HCT116 (cell line): ENCODE measurements at regions not wholly inside any gene's neighbourhood (a gene's known extent, or its start where the extent isn't known, plus 50 kb on each side); places are given as distances from the start of the nearest gene placed in this dataset.

ENCODE experiments used
- ATAC-seq: fragments of 200-7000 bp; cut with Tn5 transposase; 2 replicates; pipeline ENCODE4 v1.9.1; 2020; ENCODE audit warnings: mild to moderate bottlenecking, moderate library complexity
- BruUV-seq: library from RNA; stranded (reverse); fragments of 400-500 nt; replicated peaks from 2 replicates; lab custom pipeline; 2021; lab: Mats Ljungman, UMichigan
- CTCF ChIA-PET: fragments of 300-600 bp; sonication (Branson Sonifier 250); formaldehyde crosslinking; loops from one replicate; lab custom pipeline; 2021; ENCODE audit warnings: antibody characterized with exemption; lab: Charles Lee
- POLR2A ChIA-PET: fragments of 300-600, 350-600 bp; sonication (Branson Sonifier 250); formaldehyde crosslinking; loops from one replicate; lab custom pipeline; 2021; ENCODE audit warnings: antibody characterized with exemption; lab: Charles Lee
- RAD21 ChIA-PET, 2 experiments: fragments of 300-600 bp; sonication (Branson Sonifier 250); formaldehyde crosslinking; loops; one replicate each; lab custom pipeline; 2023; ENCODE audit warnings: low total read pairs in 2 of 2; ENCODE audit not compliant: uncharacterized antibody in 2 of 2, unreplicated experiment in 2 of 2, low non-redundant PET in 1 of 2; lab: Charles Lee
- DNase-seq: peaks from one replicate; pipeline ENCODE4 v3.0.0-alpha.2; 2010; ENCODE audit warnings: low read depth, low spot score
- H2AFZ ChIP-seq: fragments of 200-600 bp; shearing (Covaris generic), sonication (generic); 2 replicates; pipeline ENCODE4 v1.6.1; 2017; ENCODE audit warnings: low read depth, mixed run types, mixed read lengths, antibody characterized with exemption, low read length; ENCODE audit not compliant: poor library complexity, severe bottlenecking
- H3K27ac ChIP-seq: 2 replicates; pipeline ENCODE4 v1.5.1; 2012; ENCODE audit warnings: low read depth, low read length
- H3K27me3 ChIP-seq: fragments of 200-600 bp; sonication (generic); 2 replicates; pipeline ENCODE4 v1.6.1; 2016; ENCODE audit warnings: mixed run types, low read length, mixed read lengths; ENCODE audit not compliant: insufficient read depth
- H3K36me3 ChIP-seq, 2 experiments: fragments of 200-500 bp in 1 of 2; fragments of 200-600 bp in 1 of 2; sonication (Bioruptor generic) in 1 of 2; sonication (generic) in 1 of 2; 2 replicates each; pipeline versions ENCODE4 v1.5.1 to v1.6.1; 2014 to 2016; ENCODE audit warnings: low read length in 2 of 2, inconsistent platforms in 1 of 2, mixed read lengths in 1 of 2, mixed run types in 1 of 2; ENCODE audit not compliant: insufficient read depth in 2 of 2, control insufficient read depth in 1 of 2
- H3K4me1 ChIP-seq, 2 experiments: fragments of 200-600 bp in 1 of 2; sonication (generic) in 1 of 2; 2 replicates each; pipeline versions ENCODE4 v1.5.1 to v1.6.1; 2012 to 2017; ENCODE audit warnings: low read length in 2 of 2, inconsistent platforms in 1 of 2, mild to moderate bottlenecking in 1 of 2, mixed read lengths in 1 of 2, mixed run types in 1 of 2, moderate library complexity in 1 of 2; ENCODE audit not compliant: insufficient read depth in 2 of 2, control insufficient read depth in 1 of 2
- H3K4me2 ChIP-seq: fragments of 200-600 bp; sonication (generic); 2 replicates; pipeline ENCODE4 v1.6.1; 2017; ENCODE audit warnings: mixed run types, low read length, mixed read lengths
- H3K4me3 ChIP-seq, 2 experiments: fragments of 200-600 bp in 1 of 2; sonication (generic) in 1 of 2; replicated peaks in 1 of 2; 2 replicates each; pipeline ENCODE4 v1.5.1; 2011 to 2016; ENCODE audit warnings: low read length in 2 of 2, control low read depth in 1 of 2, low read depth in 1 of 2, mild to moderate bottlenecking in 1 of 2, mixed read lengths in 1 of 2, mixed run types in 1 of 2
- H3K79me2 ChIP-seq: fragments of 200-600 bp; sonication (generic); 2 replicates; pipeline ENCODE4 v1.6.1; 2017; ENCODE audit warnings: mild to moderate bottlenecking, mixed run types, low read length, moderate library complexity, mixed read lengths; ENCODE audit not compliant: insufficient read depth
- H3K9ac ChIP-seq: fragments of 200-600 bp; sonication (generic); 2 replicates; pipeline ENCODE4 v1.6.1; 2016; ENCODE audit warnings: low read length, mixed read lengths
- H3K9me2 ChIP-seq: fragments of 200-600 bp; sonication (generic), shearing (Covaris generic); 2 replicates; pipeline ENCODE4 v1.6.1; 2017; ENCODE audit warnings: mixed run types, mild to moderate bottlenecking, moderate library complexity; ENCODE audit not compliant: insufficient read depth
- H3K9me3 ChIP-seq, 2 experiments: fragments of 200-500 bp in 1 of 2; fragments of 200-600 bp in 1 of 2; sonication (Bioruptor generic) in 1 of 2; sonication (generic) in 1 of 2; 2 replicates each; pipeline ENCODE4 v1.6.1; 2014 to 2017; ENCODE audit warnings: low read length in 2 of 2, mixed read lengths in 2 of 2, inconsistent platforms in 1 of 2, low read depth in 1 of 2, mild to moderate bottlenecking in 1 of 2, mixed run types in 1 of 2, moderate library complexity in 1 of 2; ENCODE audit not compliant: control insufficient read depth in 1 of 2, insufficient read depth in 1 of 2
- H4K20me1 ChIP-seq: fragments of 200-600 bp; sonication (generic), shearing (Covaris generic); 2 replicates; pipeline ENCODE4 v1.6.1; 2017; ENCODE audit warnings: mixed run types, mild to moderate bottlenecking, moderate library complexity; ENCODE audit not compliant: insufficient read depth
- CEBPB ChIP-seq: IDR thresholded peaks from 2 replicates; pipeline ENCODE4 v1.6.1; 2012; ENCODE audit warnings: low read depth
- CTCF ChIP-seq, 3 experiments: fragments of 200-600 bp in 1 of 3; sonication (generic) in 1 of 3; IDR thresholded peaks in 2 of 3; conservative IDR thresholded peaks in 1 of 3; 2 replicates each; pipeline ENCODE4 v1.5.1; 2012 to 2017; ENCODE audit warnings: low read depth in 2 of 3, low read length in 2 of 3, antibody characterized with exemption in 1 of 3, borderline replicate concordance in 1 of 3, control low read depth in 1 of 3, mild to moderate bottlenecking in 1 of 3, mixed read lengths in 1 of 3, mixed run types in 1 of 3, moderate library complexity in 1 of 3; ENCODE audit not compliant: insufficient read depth in 1 of 3
- EGR1 ChIP-seq: IDR thresholded peaks from 2 replicates; pipeline ENCODE4 v1.6.1; 2012; ENCODE audit warnings: low read depth
- ELF1 ChIP-seq: IDR thresholded peaks from 2 replicates; pipeline ENCODE4 v1.6.1; 2012; ENCODE audit warnings: low read depth, borderline replicate concordance
- FOSL1 ChIP-seq: IDR thresholded peaks from 2 replicates; pipeline ENCODE4 v1.6.1; 2012; ENCODE audit warnings: low read depth
- JUND ChIP-seq: IDR thresholded peaks from 2 replicates; pipeline ENCODE4 v1.6.1; 2012
- MAX ChIP-seq: IDR thresholded peaks from 2 replicates; pipeline ENCODE4 v1.6.1; 2012
- POLR2A ChIP-seq: IDR thresholded peaks from 2 replicates; pipeline ENCODE4 v1.7.0; 2011; ENCODE audit warnings: borderline replicate concordance; ENCODE audit not compliant: insufficient read depth, insufficient read length; ENCODE audit errors: extremely low read depth
- TCF7L2 ChIP-seq: IDR thresholded peaks from 2 replicates; pipeline ENCODE4 v1.7.0; 2011; ENCODE audit warnings: borderline replicate concordance, inconsistent platforms; ENCODE audit not compliant: insufficient read depth, insufficient read length; ENCODE audit errors: extremely low read depth
- YY1 ChIP-seq: IDR thresholded peaks from 2 replicates; pipeline ENCODE4 v1.6.1; 2011; ENCODE audit warnings: low read length, low read depth, moderate library complexity, mild to moderate bottlenecking; ENCODE audit not compliant: insufficient replicate concordance; ENCODE audit errors: extremely low read depth
- ZFX ChIP-seq: fragments of 450-650 bp; IDR thresholded peaks from 2 replicates; pipeline ENCODE4 v1.6.1; 2017
- ZNF274 ChIP-seq: fragments of 200-500 bp; sonication (Bioruptor generic); IDR thresholded peaks from 2 replicates; pipeline ENCODE4 v1.6.1; 2014; ENCODE audit warnings: mild to moderate bottlenecking, low read depth, low read length, inconsistent platforms
- intact Hi-C: fragments of 100-400 bp; cut with micrococcal nuclease; formaldehyde crosslinking; loops from 2 replicates; pipeline ENCODE4 v1.10.0; 2022

- CTCF ChIA-PET, result interaction anchor here (3.4 kb wide), 1 partner anchor 148 kb away, joined by 43 read pairs; no protein-coding TSS in a partner anchor
- H3K9me3 ChIP-seq, result no peaks in the 10 kb centered on the region
- H2AFZ ChIP-seq, result no peak overlapping the region
- no peaks in the 10 kb centered on the region for H3K36me3 ChIP-seq
- no peaks in the 10 kb centered on the region for H3K4me1 ChIP-seq
- no peaks in the 10 kb centered on the region for H3K27me3 ChIP-seq
- no peak for ATAC-seq
- H3K9me2 ChIP-seq, result no peaks in the 10 kb centered on the region
- no peaks in the 10 kb centered on the region for H3K79me2 ChIP-seq
- RAD21 ChIA-PET, result interaction anchor here in 1 of 2 experiments (0.6 kb wide), 1 partner anchor 367 kb away, joined by 4 read pairs; no protein-coding TSS in a partner anchor
- no peak for DNase-seq
- TF ChIP-seq EGR1 (no peak), ZFX (no peak), MAX (no peak), ELF1 (no peak), POLR2A (no peak), TCF7L2 (no peak), YY1 (no peak), CEBPB (no peak), JUND (no peak)
- POLR2A ChIA-PET, result no interaction called here
- no peak overlapping the region for H3K9ac ChIP-seq
- BruUV-seq, result no TSS peak
- no peaks in the 10 kb centered on the region for H4K20me1 ChIP-seq
- intact Hi-C loops, result loop anchor here (5.0 kb wide), 1 partner anchor 159 kb away; no protein-coding TSS in a partner anchor
- H3K4me2 ChIP-seq, result no peak overlapping the region
- no peak overlapping the region for H3K27ac ChIP-seq
- H3K4me3 ChIP-seq, result no peak overlapping the region
Observed at GRCh38 chr3:107273771-107274170, 103.5 kb upstream of the CCDC54 start.

- Histone ChIP-seq H3K27me3 (no peaks in the 10 kb centered on the region), H2AFZ (no peak overlapping the region), H3K4me3 (no peak overlapping the region), H3K9ac (no peak overlapping the region), H4K20me1 (no peaks in the 10 kb centered on the region), H3K27ac (no peak overlapping the region)
- BruUV-seq, result no TSS peak
- no peak for ATAC-seq
- CTCF ChIA-PET, result interaction anchor here (1.0 kb wide), 1 partner anchor 267 kb away, joined by 4 read pairs; no protein-coding TSS in a partner anchor
- TF ChIP-seq TCF7L2, result no peak
- TF ChIP-seq JUND, result no peak
- no peak for TF ChIP-seq ZFX
- no peak for TF ChIP-seq CEBPB
- TF ChIP-seq ZNF274, result no peak
- TF ChIP-seq CTCF (IDR thresholded peaks at IDR 0.05 in 2 of 3, conservative IDR thresholded peaks at IDR 0.05 in 1 of 3; ENCODE audit: borderline replicate concordance in 1 of 3, insufficient read depth in 1 of 3, low read depth in 2 of 3, low read length in 2 of 3), result no peak
- no peak for TF ChIP-seq ELF1
- TF ChIP-seq FOSL1, result no peak
- TF ChIP-seq, all 23 proteins: peak for 0
- intact Hi-C loops, result no loop called here
- DNase-seq, result no peak
- H3K79me2 ChIP-seq, result no peaks in the 10 kb centered on the region
- no peaks in the 10 kb centered on the region for H3K36me3 ChIP-seq
- H3K4me2 ChIP-seq, result no peak overlapping the region
- POLR2A ChIA-PET, result no interaction called here
- no peaks in the 10 kb centered on the region for H3K9me2 ChIP-seq
- no peaks in the 10 kb centered on the region for H3K9me3 ChIP-seq
- RAD21 ChIA-PET, result no interaction called here
- H3K4me1 ChIP-seq, result no peaks in the 10 kb centered on the region
Observed at GRCh38 chr3:107275511-107275910, 101.7 kb upstream of the CCDC54 start.
